ENCODE measurements at regions not wholly inside any gene's neighbourhood (a gene's known extent, or its start where the extent isn't known, plus 50 kb on each side); places are given as distances from the start of the nearest gene placed in this dataset.

GRCh38 chr4:20086067-20086798, 165.5 kb upstream of the SLIT2 start:
- TF ChIP-seq, protein P1, sequence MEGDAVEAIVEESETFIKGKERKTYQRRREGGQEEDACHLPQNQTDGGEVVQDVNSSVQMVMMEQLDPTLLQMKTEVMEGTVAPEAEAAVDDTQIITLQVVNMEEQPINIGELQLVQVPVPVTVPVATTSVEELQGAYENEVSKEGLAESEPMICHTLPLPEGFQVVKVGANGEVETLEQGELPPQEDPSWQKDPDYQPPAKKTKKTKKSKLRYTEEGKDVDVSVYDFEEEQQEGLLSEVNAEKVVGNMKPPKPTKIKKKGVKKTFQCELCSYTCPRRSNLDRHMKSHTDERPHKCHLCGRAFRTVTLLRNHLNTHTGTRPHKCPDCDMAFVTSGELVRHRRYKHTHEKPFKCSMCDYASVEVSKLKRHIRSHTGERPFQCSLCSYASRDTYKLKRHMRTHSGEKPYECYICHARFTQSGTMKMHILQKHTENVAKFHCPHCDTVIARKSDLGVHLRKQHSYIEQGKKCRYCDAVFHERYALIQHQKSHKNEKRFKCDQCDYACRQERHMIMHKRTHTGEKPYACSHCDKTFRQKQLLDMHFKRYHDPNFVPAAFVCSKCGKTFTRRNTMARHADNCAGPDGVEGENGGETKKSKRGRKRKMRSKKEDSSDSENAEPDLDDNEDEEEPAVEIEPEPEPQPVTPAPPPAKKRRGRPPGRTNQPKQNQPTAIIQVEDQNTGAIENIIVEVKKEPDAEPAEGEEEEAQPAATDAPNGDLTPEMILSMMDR (IDR thresholded peaks at IDR 0.05 in 8 of 11, conservative IDR thresholded peaks at IDR 0.05 in 3 of 11), result no peak
- TF ChIP-seq POLR2A (IDR thresholded peaks at IDR 0.05) (no peak), POLR2AphosphoS5 (IDR thresholded peaks at IDR 0.05) (no peak)
